Central memory CD8-positive, alpha-beta T cell (primary cell): ENCODE measurements at regions not wholly inside any gene's neighbourhood (a gene's known extent, or its start where the extent isn't known, plus 50 kb on each side); places are given as distances from the start of the nearest gene placed in this dataset.

Experiments
- ATAC-seq: fragments of 150-1000 bp; cut with Tn5 transposase; replicated peaks from 2 replicates; pipeline ENCODE4 v1.10.0; 2022; ENCODE audit warnings: mild to moderate bottlenecking, moderate FRiP score, moderate number of reproducible peaks; ENCODE audit not compliant: poor library complexity, severe bottlenecking; ENCODE audit errors: extremely low read depth
- DNase-seq, 2 donors: peaks; one replicate each; pipeline ENCODE4 v3.0.0; 2021; ENCODE audit warnings: low spot score in 2 of 2
- H3K27ac Mint-ChIP-seq: one replicate; pipeline ENCODE4 v1.8.0; 2022; ENCODE audit warnings: low read depth, mild to moderate bottlenecking, moderate library complexity, mixed read lengths
- H3K27me3 Mint-ChIP-seq: one replicate; pipeline ENCODE4 v1.8.0; 2022; ENCODE audit warnings: mixed read lengths
- H3K36me3 Mint-ChIP-seq: one replicate; pipeline ENCODE4 v1.8.0; 2022; ENCODE audit warnings: mild to moderate bottlenecking, moderate library complexity, mixed read lengths; ENCODE audit not compliant: insufficient read depth
- H3K4me1 Mint-ChIP-seq: one replicate; pipeline ENCODE4 v1.8.0; 2022; ENCODE audit warnings: mixed read lengths
- H3K4me3 Mint-ChIP-seq: one replicate; pipeline ENCODE4 v1.8.0; 2022; ENCODE audit warnings: mild to moderate bottlenecking, moderate library complexity, mixed read lengths
- H3K9me3 Mint-ChIP-seq: one replicate; pipeline ENCODE4 v1.8.0; 2022; ENCODE audit warnings: mixed read lengths

- DNase-seq = no peak
- peaks cover 2% of the 10 kb centered on the region for H3K36me3 Mint-ChIP-seq
- H3K4me1 Mint-ChIP-seq = no peaks in the 10 kb centered on the region
- peaks cover 26% of the 10 kb centered on the region for H3K9me3 Mint-ChIP-seq
- H3K27me3 Mint-ChIP-seq = no peaks in the 10 kb centered on the region
- no peak overlapping the region for H3K27ac Mint-ChIP-seq
- H3K4me3 Mint-ChIP-seq = no peak overlapping the region
- ATAC-seq = no peak
These were observed 456.9 kb downstream of the TAF11L14 start for GRCh38 chr5:18091142-18091541.

- no peak for ATAC-seq
- H3K9me3 Mint-ChIP-seq = peaks cover 29% of the 10 kb centered on the region
- no peak overlapping the region for H3K4me3 Mint-ChIP-seq
These were observed 457.5 kb downstream of the TAF11L14 start for GRCh38 chr5:18091758-18092157.

GRCh38 chr5:18095061-18095460 is 460.8 kb downstream of the TAF11L14 start:
- Mint-ChIP-seq H3K4me3 (no peak overlapping the region), H3K36me3 (peaks cover 2% of the 10 kb centered on the region), H3K27me3 (no peaks in the 10 kb centered on the region), H3K27ac (no peak overlapping the region), H3K9me3 (peaks cover 17% of the 10 kb centered on the region), H3K4me1 (no peaks in the 10 kb centered on the region)
- DNase-seq = no peak
- no peak for ATAC-seq

More at GRCh38 chr5:18091758-18092157, 457.5 kb downstream of the TAF11L14 start:
- DNase-seq = no peak
- Mint-ChIP-seq H3K27me3 (no peaks in the 10 kb centered on the region), H3K27ac (no peak overlapping the region), H3K4me1 (no peaks in the 10 kb centered on the region), H3K36me3 (peaks cover 2% of the 10 kb centered on the region)

- H3K4me3 Mint-ChIP-seq = no peak overlapping the region
- H3K9me3 Mint-ChIP-seq = peaks cover 17% of the 10 kb centered on the region
- no peak for DNase-seq
- ATAC-seq = no peak
- no peaks in the 10 kb centered on the region for H3K27me3 Mint-ChIP-seq
- no peaks in the 10 kb centered on the region for H3K4me1 Mint-ChIP-seq
- peaks cover 2% of the 10 kb centered on the region for H3K36me3 Mint-ChIP-seq
- H3K27ac Mint-ChIP-seq = no peak overlapping the region
These were observed 463.6 kb downstream of the TAF11L14 start for GRCh38 chr5:18097817-18098216.

- ATAC-seq (no peak), DNase-seq (no peak)
- Mint-ChIP-seq H3K4me3 (no peak overlapping the region), H3K27me3 (no peaks in the 10 kb centered on the region), H3K36me3 (peaks cover 2% of the 10 kb centered on the region), H3K4me1 (no peaks in the 10 kb centered on the region), H3K27ac (no peak overlapping the region), H3K9me3 (peaks cover 11% of the 10 kb centered on the region)
These were observed 464.4 kb downstream of the TAF11L14 start for GRCh38 chr5:18098691-18099090.

- no peak for DNase-seq
- ATAC-seq = no peak
- Mint-ChIP-seq H3K27ac (no peak overlapping the region), H3K36me3 (peaks cover 2% of the 10 kb centered on the region), H3K27me3 (no peaks in the 10 kb centered on the region), H3K4me1 (no peaks in the 10 kb centered on the region), H3K4me3 (no peak overlapping the region), H3K9me3 (peaks cover 11% of the 10 kb centered on the region)
These were observed 465.0 kb downstream of the TAF11L14 start for GRCh38 chr5:18099261-18099660.

GRCh38 chr5:18101532-18101931 is 467.3 kb downstream of the TAF11L14 start:
- Mint-ChIP-seq H3K4me1 (no peaks in the 10 kb centered on the region), H3K27me3 (no peaks in the 10 kb centered on the region), H3K27ac (no peak overlapping the region), H3K36me3 (no peaks in the 10 kb centered on the region), H3K9me3 (peaks cover under 1% of the 10 kb centered on the region), H3K4me3 (no peak overlapping the region)
- ATAC-seq (no peak), DNase-seq (no peak)

- H3K27ac Mint-ChIP-seq = no peak overlapping the region
- peaks cover 10% of the 10 kb centered on the region for H3K9me3 Mint-ChIP-seq
These were observed 468.5 kb downstream of the TAF11L14 start for GRCh38 chr5:18102733-18103132.

GRCh38 chr5:18105449-18105848 is 471.2 kb downstream of the TAF11L14 start:
- no peak overlapping the region for H3K27ac Mint-ChIP-seq
- peaks cover 20% of the 10 kb centered on the region for H3K9me3 Mint-ChIP-seq
- no peak for DNase-seq

More at GRCh38 chr5:18102733-18103132, 468.5 kb downstream of the TAF11L14 start:
- no peak for ATAC-seq
- H3K36me3 Mint-ChIP-seq = no peaks in the 10 kb centered on the region
- H3K4me1 Mint-ChIP-seq = no peaks in the 10 kb centered on the region
- no peaks in the 10 kb centered on the region for H3K27me3 Mint-ChIP-seq
- H3K4me3 Mint-ChIP-seq = no peak overlapping the region
- DNase-seq = no peak

GRCh38 chr5:18111906-18112465 is 477.7 kb downstream of the TAF11L14 start:
- no peak overlapping the region for H3K4me3 Mint-ChIP-seq

More at GRCh38 chr5:18105449-18105848, 471.2 kb downstream of the TAF11L14 start:
- Mint-ChIP-seq H3K4me3 (no peak overlapping the region), H3K4me1 (no peaks in the 10 kb centered on the region), H3K27me3 (no peaks in the 10 kb centered on the region), H3K36me3 (no peaks in the 10 kb centered on the region)
- no peak for ATAC-seq

GRCh38 chr5:18113721-18114120 is 479.5 kb downstream of the TAF11L14 start:
- H3K9me3 Mint-ChIP-seq = peaks cover 30% of the 10 kb centered on the region

More at GRCh38 chr5:18111906-18112465, 477.7 kb downstream of the TAF11L14 start:
- H3K4me1 Mint-ChIP-seq = no peaks in the 10 kb centered on the region
- H3K36me3 Mint-ChIP-seq = peaks cover 2% of the 10 kb centered on the region
- no peak overlapping the region for H3K27ac Mint-ChIP-seq
- ATAC-seq (no peak), DNase-seq (no peak)
- H3K27me3 Mint-ChIP-seq = no peaks in the 10 kb centered on the region
- peaks cover 31% of the 10 kb centered on the region for H3K9me3 Mint-ChIP-seq

GRCh38 chr5:18114151-18114757 is 480.0 kb downstream of the TAF11L14 start:
- no peaks in the 10 kb centered on the region for H3K27me3 Mint-ChIP-seq
- ATAC-seq (no peak), DNase-seq (no peak)
- no peak overlapping the region for H3K4me3 Mint-ChIP-seq
- H3K36me3 Mint-ChIP-seq = peaks cover 2% of the 10 kb centered on the region
- peaks cover 34% of the 10 kb centered on the region for H3K9me3 Mint-ChIP-seq
- H3K4me1 Mint-ChIP-seq = no peaks in the 10 kb centered on the region
- no peak overlapping the region for H3K27ac Mint-ChIP-seq

More at GRCh38 chr5:18113721-18114120, 479.5 kb downstream of the TAF11L14 start:
- Mint-ChIP-seq H3K4me1 (no peaks in the 10 kb centered on the region), H3K27ac (no peak overlapping the region), H3K36me3 (peaks cover 2% of the 10 kb centered on the region), H3K27me3 (no peaks in the 10 kb centered on the region), H3K4me3 (no peak overlapping the region)
- DNase-seq (no peak), ATAC-seq (no peak)

- DNase-seq = no peak
- ATAC-seq = no peak
- Mint-ChIP-seq H3K4me3 (no peak overlapping the region), H3K36me3 (peaks cover 3% of the 10 kb centered on the region), H3K4me1 (no peaks in the 10 kb centered on the region), H3K27ac (no peak overlapping the region), H3K27me3 (no peaks in the 10 kb centered on the region), H3K9me3 (peaks cover 43% of the 10 kb centered on the region)
These were observed 483.7 kb downstream of the TAF11L14 start for GRCh38 chr5:18117968-18118367.
